GM18519 (cell line): ENCODE measurements at regions not wholly inside any gene's neighbourhood (a gene's known extent, or its start where the extent isn't known, plus 50 kb on each side); places are given as distances from the start of the nearest gene placed in this dataset.
"Not testable (repeated sequence)": the region's sequence is repeated elsewhere in the genome, so short reads cannot be mapped to it uniquely, and the experiment has no call there.

Source experiments
- ATAC-seq: cut with Tn5 transposase; IDR thresholded peaks from one replicate; pipeline ENCODE4 v1.9.1; 2021; ENCODE audit warnings: mild to moderate bottlenecking, moderate library complexity; ENCODE audit not compliant: unreplicated experiment, low FRiP score

GRCh38 chr10:3662775-3663174 lies 122.2 kb downstream of the KLF6 start:
- ATAC-seq, result no peak

DNA sequence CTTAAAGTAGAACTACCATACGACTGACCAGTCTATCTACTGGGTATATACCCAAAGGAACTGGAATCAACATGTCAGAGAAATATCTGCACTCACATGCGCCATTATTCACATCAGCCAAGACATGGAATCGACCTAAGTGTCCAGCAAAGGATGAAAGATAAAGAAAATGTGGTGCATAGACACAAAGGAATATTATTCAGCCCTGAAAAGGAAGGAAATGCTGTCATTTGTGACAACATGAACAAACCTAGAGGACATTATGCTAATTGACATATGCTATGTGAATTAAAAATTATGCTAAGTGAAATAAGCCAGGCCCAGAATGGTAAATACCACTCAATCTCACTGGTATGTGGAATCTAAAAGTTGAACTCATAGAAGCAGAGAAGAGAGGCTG lies 123.7 kb downstream of the KLF6 start:
- ATAC-seq, result no peak

- ATAC-seq, result no peak
Measured at GRCh38 chr10:3660753-3661152, 124.3 kb downstream of the KLF6 start.

DNA sequence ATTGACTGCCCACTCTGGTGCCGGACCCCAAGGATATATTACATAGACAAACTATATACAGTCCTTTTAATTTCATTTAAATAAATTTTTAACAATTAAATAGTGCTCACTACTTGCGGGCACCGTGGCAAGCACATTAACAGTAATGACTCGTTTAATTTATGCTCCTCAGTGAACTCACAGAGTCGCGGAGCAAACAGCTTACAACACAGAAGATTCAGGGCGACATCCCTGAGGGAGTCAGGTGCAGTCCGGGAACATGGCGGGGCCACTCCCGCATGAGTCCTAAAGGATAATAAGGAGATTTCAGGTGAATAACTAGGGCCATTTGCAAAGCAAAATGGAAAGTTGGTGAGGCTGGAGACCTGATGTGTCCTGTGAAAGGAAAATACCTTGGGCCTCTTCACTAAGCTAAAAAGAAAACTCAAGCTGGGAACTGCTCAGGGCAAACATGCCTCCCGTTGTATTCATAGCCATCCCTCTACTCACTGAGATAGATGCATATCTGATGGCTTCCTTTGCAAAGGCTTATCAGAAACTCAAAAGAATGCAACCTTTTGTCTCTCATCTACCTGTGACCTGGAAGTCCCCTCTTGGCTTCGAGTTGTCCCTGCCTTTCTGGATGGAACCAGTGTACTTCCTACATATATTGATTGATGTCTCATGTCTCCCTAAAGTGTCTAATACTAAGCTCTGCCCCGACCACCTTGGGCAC lies 125.6 kb downstream of the KLF6 start:
- no peak for ATAC-seq

GRCh38 chr10:3658766-3659165 lies 126.2 kb downstream of the KLF6 start:
- no peak for ATAC-seq

DNA sequence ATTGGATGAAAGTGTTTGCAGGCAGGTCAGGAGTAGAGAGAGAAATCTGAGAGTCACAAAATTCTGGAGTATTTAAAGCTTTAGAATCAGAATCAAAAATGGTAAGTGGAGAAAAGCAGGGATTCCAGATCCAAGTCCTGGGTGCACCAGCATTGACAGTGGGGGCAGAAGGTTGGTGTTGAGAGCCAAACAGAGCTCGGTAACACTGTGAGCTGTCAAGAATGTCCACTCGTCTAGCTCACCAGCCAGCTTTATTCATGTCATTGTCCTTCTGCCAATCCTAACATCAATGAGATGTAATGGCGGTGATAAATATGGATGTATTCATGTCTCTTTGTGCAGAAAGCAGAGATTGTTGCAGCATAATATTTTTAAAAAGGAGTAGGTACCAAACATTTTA lies 128.8 kb downstream of the KLF6 start:
- ATAC-seq, result no peak

DNA sequence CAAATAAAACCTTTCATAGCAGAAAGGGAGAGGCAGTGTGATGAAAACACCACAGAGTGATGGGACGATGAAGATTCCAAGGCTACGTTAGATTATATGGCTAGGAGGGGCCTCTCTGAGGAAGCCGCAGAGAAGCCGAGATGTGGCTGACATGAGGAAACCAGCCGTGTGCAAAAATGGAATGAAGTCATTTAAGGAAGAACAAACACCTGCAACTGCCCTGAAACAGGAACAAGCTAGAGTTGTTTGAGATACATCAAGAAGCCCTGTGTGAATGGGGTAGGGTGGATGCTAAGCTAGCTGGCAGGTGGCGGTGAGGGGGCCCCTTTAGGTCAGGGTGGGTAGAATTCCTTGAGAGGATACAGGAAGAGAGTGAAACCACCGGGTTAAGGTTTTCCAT lies 129.5 kb downstream of the KLF6 start:
- no peak for ATAC-seq

DNA sequence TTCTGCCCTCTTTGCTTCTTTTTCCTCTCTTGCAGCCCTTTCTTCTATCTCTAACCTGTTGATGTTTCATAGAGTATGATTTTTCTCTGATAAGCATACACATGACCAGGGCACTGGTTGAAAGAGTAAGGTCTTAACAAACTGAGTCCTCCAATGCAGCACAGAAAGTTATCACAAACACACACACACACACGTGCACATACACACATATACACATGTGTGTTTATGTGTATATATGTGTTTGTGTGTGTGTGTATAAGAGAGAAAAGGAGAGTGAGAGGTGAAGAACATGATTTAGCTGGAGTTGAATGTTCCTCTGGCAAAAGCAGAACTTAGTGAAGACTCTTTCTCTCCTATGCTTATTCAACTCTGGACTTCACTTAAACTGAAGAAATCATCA lies 130.0 kb downstream of the KLF6 start:
- ATAC-seq, result no peak

DNA sequence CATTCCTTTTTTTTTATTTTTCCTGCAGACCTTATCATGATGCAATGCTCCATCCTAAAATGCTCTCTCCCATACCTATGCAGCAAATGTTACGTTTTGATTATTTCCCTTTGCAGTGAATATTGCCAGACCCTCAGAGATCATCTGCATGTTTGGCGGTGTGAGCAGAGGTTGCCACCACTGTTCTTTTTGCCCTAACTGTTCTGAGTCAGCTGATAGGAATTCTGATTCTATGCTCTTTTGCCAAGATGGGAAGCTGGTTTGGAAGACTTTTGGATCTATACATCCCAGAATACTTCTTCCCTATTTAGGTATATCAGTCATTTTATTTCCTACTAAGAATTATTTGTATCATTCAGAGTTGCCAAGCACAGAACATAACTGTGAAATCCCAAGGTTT lies 130.5 kb downstream of the KLF6 start:
- no peak for ATAC-seq

DNA sequence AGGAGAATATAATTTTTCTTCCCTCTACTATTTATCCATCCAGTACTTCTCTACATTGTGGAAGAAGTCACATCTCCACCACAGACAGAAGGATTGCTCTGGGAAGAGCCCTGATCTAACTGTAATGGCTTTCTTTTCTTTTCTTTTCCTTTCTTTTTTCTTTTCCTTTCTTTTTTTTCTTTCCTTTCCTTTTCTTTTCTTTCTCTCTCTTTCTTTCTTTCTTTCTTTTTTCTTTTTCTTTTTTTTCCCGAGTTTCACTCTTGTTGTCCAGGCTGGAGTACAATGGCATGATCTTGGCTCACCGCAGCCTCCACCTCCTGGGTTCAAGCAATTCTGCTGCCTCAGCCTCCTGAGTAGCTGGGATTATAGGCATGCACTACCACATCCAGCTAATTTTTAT lies 131.7 kb downstream of the KLF6 start:
- not testable (repeated sequence) for ATAC-seq

GRCh38 chr10:3652886-3653285 lies 132.1 kb downstream of the KLF6 start:
- no peak for ATAC-seq

DNA sequence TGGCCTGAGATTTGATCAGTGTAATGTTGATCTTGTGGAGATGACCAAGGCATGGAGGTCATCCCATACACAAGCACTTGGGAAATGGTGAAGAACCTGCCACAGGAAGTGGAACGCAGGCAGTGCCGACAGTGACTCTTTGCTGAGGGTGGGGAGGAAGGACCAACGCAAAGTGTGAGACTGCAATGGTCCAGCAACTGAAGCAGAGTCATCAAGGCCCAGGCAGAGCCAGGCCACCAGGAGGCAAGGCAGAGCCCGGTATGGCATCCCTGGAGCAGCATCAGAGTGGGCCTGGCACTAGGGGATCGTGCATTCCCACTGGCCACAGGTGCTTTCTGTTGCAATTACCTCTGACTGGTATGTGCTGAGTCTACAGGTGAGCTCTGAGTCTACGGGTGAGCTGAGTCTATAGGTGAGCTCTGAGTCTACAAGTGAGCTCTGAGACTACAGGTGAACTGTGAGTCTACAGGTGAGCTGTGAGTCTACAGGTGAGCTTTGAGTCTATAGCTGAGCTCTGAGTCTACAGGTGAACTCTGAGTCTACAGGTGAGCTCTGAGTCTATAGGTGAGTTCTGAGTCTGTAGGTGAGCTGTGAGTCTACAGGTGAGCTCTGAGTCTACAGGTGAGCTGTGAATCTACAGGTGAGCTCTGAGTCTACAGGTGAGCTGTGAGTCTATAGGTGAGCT lies 132.9 kb downstream of the KLF6 start:
- ATAC-seq, result no peak

GRCh38 chr10:3648576-3648975 lies 136.4 kb downstream of the KLF6 start:
- ATAC-seq, result no peak

- ATAC-seq, result no peak
Measured at GRCh38 chr10:3648170-3648569, 136.8 kb downstream of the KLF6 start.

DNA sequence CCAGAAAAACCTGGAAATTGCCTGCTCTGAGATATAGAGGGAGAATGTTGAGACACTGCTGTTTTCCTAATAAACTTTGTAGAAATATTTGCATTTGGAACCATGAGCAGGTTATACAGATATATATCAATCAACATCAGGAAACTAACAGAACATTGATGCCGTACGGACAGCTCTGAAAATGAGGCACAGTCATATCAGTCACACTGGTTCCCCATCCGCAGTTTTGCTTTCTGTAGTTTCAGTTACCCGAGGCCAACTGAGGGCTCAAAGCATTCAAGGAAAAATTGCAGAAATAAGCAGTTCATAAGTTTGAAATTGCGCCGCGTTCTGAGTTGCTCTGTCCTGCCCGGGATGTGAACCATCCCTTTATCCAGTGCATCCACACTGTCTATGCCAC lies 137.9 kb downstream of the KLF6 start:
- no peak for ATAC-seq

GRCh38 chr10:3645406-3645805 lies 139.6 kb downstream of the KLF6 start:
- no peak for ATAC-seq

GRCh38 chr10:3640816-3641215 lies 144.2 kb downstream of the KLF6 start:
- ATAC-seq, result no peak

DNA sequence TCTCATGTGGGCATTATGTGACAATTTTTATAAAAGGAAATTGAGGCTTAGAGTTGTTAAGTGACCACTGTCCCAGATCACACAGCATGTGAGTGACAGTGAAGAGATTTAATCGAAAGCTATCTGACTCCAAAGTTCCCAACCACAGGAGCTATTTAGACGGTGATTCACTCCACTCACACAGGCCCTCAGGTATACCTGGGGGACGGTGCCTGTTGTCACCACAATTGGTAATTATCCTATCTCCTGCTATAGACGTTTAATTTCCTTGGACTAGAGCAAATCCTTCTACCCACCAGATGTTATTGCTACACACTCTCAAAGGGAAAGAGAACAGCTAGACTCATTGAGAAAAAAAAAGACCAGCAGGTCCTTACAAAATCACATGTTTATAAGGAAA lies 145.5 kb downstream of the KLF6 start:
- ATAC-seq, result no peak

- no peak for ATAC-seq
Measured at GRCh38 chr10:3636356-3637181, 148.4 kb downstream of the KLF6 start.

- no peak for ATAC-seq
Measured at GRCh38 chr10:3635697-3636096, 149.3 kb downstream of the KLF6 start.

GRCh38 chr10:3635211-3635671 lies 149.8 kb downstream of the KLF6 start:
- no peak for ATAC-seq
